ENCODE measurements at regions not wholly inside any gene's neighbourhood (a gene's known extent, or its start where the extent isn't known, plus 50 kb on each side); places are given as distances from the start of the nearest gene placed in this dataset.

- Histone ChIP-seq H2AFZ (ENCODE audit: low read depth, low read length) (no peak overlapping the region), H3K4me1 (ENCODE audit: control insufficient read depth, extremely low read depth, insufficient read depth, low read length) (no peaks in the 10 kb centered on the region), H3K27ac (ENCODE audit: insufficient read depth, low read depth, low read length) (no peak overlapping the region), H3K79me2 (ENCODE audit: control insufficient read depth, insufficient read depth, low read length) (no peaks in the 10 kb centered on the region), H3K36me3 (ENCODE audit: control insufficient read depth in 2 of 2, extremely low read depth in 1 of 2, insufficient read depth in 2 of 2, low read length in 2 of 2) (no peaks in the 10 kb centered on the region), H3K9me1 (replicated peaks; ENCODE audit: control insufficient read depth, extremely low read depth, insufficient read depth, low read length) (no peaks in the 10 kb centered on the region), H3K4me2 (ENCODE audit: insufficient read depth, low read length) (no peak overlapping the region), H3K4me3 (replicated peaks in 1 of 3; ENCODE audit: insufficient read depth in 1 of 3, low read depth in 1 of 3, low read length in 3 of 3) (no peak overlapping the region), H3K9me3 (replicated peaks; ENCODE audit: control insufficient read depth, insufficient read depth, low read length) (no peaks in the 10 kb centered on the region), H3K27me3 (ENCODE audit: control insufficient read depth in 2 of 2, insufficient read depth in 2 of 2, low read length in 2 of 2) (no peaks in the 10 kb centered on the region), H3K9ac (replicated peaks; ENCODE audit: extremely low read depth, insufficient read depth, low read length) (no peak overlapping the region), H4K20me1 (replicated peaks; ENCODE audit: control insufficient read depth, extremely low read depth, insufficient read depth, low read length) (no peaks in the 10 kb centered on the region)
- DNase-seq (ENCODE audit: low read depth, low spot score) (no peak), FAIRE-seq (no peak)
- intact Hi-C loops (cut with micrococcal nuclease) (no loop called here), dilution Hi-C loops (cut with MboI; ENCODE audit: extremely low pct_ligation_motif_present, low sequenced_read_pairs) (no loop called here)
- BruUV-seq (replicated peaks): no TSS peak
- ChIA-PET POLR2A (no interaction called here), CTCF (interaction anchor here (2.1 kb wide), 1 partner anchor 9 kb away, joined by 5 read pairs; no protein-coding TSS in a partner anchor)
- TF ChIP-seq GATA2 (IDR thresholded peaks at IDR 0.05; ENCODE audit: insufficient read depth, insufficient read length, low read depth, low read length) (no peak), POLR2A (IDR thresholded peaks at IDR 0.05; ENCODE audit: low read depth, low read length) (no peak), FOS (IDR thresholded peaks at IDR 0.05; ENCODE audit: borderline replicate concordance, insufficient read depth, low read length) (no peak), JUN (IDR thresholded peaks at IDR 0.05; ENCODE audit: borderline replicate concordance, insufficient read depth, insufficient read length, low read depth) (no peak), POLR2AphosphoS5 (IDR thresholded peaks at IDR 0.05; ENCODE audit: insufficient read depth, low read depth, low read length) (no peak), CTCF (IDR thresholded peaks at IDR 0.05; ENCODE audit: extremely low read depth in 1 of 2, insufficient read depth in 1 of 2, low read depth in 1 of 2, low read length in 2 of 2) (no peak), EZH2 (IDR thresholded peaks at IDR 0.05; ENCODE audit: borderline replicate concordance, low read depth, low read length, severe bottlenecking) (no peak), MYC (IDR thresholded peaks at IDR 0.05; ENCODE audit: low read depth, low read length) (no peak), MAX (IDR thresholded peaks at IDR 0.05; ENCODE audit: insufficient read depth, insufficient read length) (no peak)
Measured at GRCh38 chr4:126679303-126679702, 953.5 kb upstream of the INTU start.
